Type B pancreatic cell (in vitro differentiated cells): ENCODE measurements at regions not wholly inside any gene's neighbourhood (a gene's known extent, or its start where the extent isn't known, plus 50 kb on each side); places are given as distances from the start of the nearest gene placed in this dataset.

Experiments used
- DNase-seq: peaks from one replicate; pipeline ENCODE4 v3.0.0; 2021; ENCODE audit warnings: mixed read lengths; ENCODE audit not compliant: unreplicated experiment; ENCODE audit errors: extremely low spot score
- H3K27ac Mint-ChIP-seq: 2 replicates; pipeline ENCODE4 v1.8.0; 2021; ENCODE audit warnings: mild to moderate bottlenecking, mixed read lengths
- H3K27me3 Mint-ChIP-seq: 2 replicates; pipeline ENCODE4 v1.8.0; 2021; ENCODE audit warnings: mixed read lengths
- H3K36me3 Mint-ChIP-seq: 2 replicates; pipeline ENCODE4 v1.8.0; 2021; ENCODE audit warnings: mixed read lengths
- H3K4me1 Mint-ChIP-seq: one replicate; pipeline ENCODE4 v1.8.0; 2021; ENCODE audit warnings: mixed read lengths; ENCODE audit not compliant: unreplicated experiment
- H3K4me3 Mint-ChIP-seq: 2 replicates; pipeline ENCODE4 v1.8.0; 2021; ENCODE audit warnings: mild to moderate bottlenecking, mixed read lengths
- H3K9me3 Mint-ChIP-seq: 2 replicates; pipeline ENCODE4 v1.8.0; 2021; ENCODE audit warnings: mixed read lengths
- TF ChIP-seq, protein P1 (sequence below): fragments of 200-600 bp; sonication (generic); conservative IDR thresholded peaks from 2 replicates; pipeline ENCODE4 v1.5.0; 2021; ENCODE audit warnings: antibody characterized with exemption, mild to moderate bottlenecking

DNA sequence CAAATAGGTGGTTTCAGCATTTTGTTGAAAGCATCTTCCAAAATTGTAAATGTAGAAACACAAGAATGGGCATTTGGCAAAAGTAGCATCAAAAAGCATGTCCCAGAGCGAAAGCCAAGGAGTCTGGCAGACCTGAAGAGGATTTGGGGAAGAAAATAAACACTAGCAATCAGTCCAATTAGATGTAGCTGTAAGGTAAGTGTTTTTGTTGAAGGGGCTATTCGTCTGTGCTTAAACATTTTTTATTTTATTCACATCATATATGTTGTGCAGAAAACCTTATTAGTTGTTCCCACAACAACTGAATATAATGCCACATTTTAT, 954.1 kb upstream of the COX7C start:
- Mint-ChIP-seq H3K9me3 (no peaks in the 10 kb centered on the region), H3K27ac (no peak overlapping the region), H3K4me3 (no peak overlapping the region), H3K36me3 (no peaks in the 10 kb centered on the region), H3K27me3 (no peaks in the 10 kb centered on the region), H3K4me1 (no peaks in the 10 kb centered on the region)
- no peak for DNase-seq
- TF ChIP-seq, protein P1, sequence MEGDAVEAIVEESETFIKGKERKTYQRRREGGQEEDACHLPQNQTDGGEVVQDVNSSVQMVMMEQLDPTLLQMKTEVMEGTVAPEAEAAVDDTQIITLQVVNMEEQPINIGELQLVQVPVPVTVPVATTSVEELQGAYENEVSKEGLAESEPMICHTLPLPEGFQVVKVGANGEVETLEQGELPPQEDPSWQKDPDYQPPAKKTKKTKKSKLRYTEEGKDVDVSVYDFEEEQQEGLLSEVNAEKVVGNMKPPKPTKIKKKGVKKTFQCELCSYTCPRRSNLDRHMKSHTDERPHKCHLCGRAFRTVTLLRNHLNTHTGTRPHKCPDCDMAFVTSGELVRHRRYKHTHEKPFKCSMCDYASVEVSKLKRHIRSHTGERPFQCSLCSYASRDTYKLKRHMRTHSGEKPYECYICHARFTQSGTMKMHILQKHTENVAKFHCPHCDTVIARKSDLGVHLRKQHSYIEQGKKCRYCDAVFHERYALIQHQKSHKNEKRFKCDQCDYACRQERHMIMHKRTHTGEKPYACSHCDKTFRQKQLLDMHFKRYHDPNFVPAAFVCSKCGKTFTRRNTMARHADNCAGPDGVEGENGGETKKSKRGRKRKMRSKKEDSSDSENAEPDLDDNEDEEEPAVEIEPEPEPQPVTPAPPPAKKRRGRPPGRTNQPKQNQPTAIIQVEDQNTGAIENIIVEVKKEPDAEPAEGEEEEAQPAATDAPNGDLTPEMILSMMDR = no peak

DNA sequence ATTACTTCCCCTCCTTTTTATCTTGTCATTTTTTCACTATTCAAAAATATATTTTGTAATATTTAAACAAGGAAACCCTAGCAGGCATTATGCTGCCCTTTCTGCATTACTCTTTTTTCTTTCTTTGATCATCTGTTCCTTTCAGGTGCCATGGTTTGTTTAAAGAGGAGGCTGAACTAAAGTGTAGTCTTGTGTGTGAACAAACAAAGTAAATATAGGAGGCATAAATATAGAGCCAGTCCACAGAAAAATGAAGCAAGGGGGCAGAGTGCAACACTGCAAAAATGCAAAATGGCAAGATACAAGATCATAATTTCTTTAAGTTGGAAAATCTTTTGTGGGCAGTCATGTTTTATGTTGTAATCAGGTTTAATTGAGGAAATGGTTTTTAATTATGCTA, 947.3 kb upstream of the COX7C start:
- H3K27ac Mint-ChIP-seq = no peak overlapping the region
- H3K4me1 Mint-ChIP-seq = no peaks in the 10 kb centered on the region
- no peaks in the 10 kb centered on the region for H3K9me3 Mint-ChIP-seq
- TF ChIP-seq, protein P1 = no peak
- no peaks in the 10 kb centered on the region for H3K27me3 Mint-ChIP-seq
- no peaks in the 10 kb centered on the region for H3K36me3 Mint-ChIP-seq
- no peak overlapping the region for H3K4me3 Mint-ChIP-seq
- DNase-seq = no peak

DNA sequence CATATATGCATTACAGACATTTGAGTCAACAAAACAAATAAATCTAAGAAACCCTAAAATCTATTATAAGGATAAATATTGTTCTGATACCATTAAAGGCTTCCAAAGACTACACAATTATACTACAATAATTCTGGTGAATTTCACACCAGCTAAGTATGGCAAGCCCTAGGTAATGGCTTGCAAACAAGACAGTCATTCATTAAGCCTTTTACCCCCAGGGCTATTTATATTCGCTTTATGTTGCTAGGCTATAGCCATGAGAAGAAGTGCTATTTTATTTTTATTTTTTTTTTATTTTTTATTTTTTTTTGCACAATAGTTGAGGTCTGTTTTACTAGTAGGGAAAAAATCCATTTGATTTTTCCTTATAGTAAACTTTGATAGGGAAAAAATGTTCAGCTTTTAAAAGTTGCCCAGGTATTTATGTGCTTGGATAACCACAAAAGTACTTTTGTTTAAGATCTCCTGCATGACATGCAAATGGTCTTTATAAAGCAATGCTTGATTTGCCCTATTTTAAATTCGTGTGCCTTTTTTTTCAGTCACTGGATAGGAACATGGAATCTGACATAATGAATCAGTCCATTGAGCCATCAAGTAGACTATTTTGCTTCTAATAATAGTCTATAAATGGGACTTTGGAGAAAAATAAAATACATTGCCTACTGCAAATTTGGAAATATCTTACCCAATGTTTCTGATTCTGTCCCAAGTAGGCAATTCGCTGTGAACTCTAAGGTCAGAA, 946.3 kb upstream of the COX7C start:
- Mint-ChIP-seq H3K27ac (no peak overlapping the region), H3K9me3 (no peaks in the 10 kb centered on the region)
- TF ChIP-seq, protein P1 = no peak

DNA sequence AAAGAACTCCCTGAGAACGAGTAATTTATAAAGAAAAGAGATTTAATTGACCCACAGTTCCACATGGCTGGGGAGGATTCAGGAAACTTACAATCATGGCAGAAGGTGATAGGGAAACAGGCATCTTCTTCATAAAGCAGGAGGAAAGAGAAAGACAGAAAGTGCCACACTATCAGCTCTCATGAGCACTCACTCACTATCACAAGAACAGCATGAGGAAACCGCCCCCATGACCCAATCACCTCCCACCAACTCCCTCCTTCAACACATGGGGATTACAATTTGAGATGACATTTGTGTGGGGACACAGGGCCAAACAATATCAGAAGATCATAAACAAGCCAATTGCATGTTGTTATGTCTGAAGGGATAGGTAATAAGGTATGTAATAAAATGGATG, 935.9 kb upstream of the COX7C start:
- Mint-ChIP-seq H3K4me1 (no peaks in the 10 kb centered on the region), H3K4me3 (no peak overlapping the region), H3K36me3 (no peaks in the 10 kb centered on the region), H3K9me3 (no peaks in the 10 kb centered on the region), H3K27me3 (no peaks in the 10 kb centered on the region), H3K27ac (no peak overlapping the region)
- DNase-seq = no peak
- TF ChIP-seq, protein P1 = no peak

More for the DNA sequence above, 946.3 kb upstream of the COX7C start:
- no peaks in the 10 kb centered on the region for H3K4me1 Mint-ChIP-seq
- no peak overlapping the region for H3K4me3 Mint-ChIP-seq
- no peak for DNase-seq
- no peaks in the 10 kb centered on the region for H3K27me3 Mint-ChIP-seq
- no peaks in the 10 kb centered on the region for H3K36me3 Mint-ChIP-seq

DNA sequence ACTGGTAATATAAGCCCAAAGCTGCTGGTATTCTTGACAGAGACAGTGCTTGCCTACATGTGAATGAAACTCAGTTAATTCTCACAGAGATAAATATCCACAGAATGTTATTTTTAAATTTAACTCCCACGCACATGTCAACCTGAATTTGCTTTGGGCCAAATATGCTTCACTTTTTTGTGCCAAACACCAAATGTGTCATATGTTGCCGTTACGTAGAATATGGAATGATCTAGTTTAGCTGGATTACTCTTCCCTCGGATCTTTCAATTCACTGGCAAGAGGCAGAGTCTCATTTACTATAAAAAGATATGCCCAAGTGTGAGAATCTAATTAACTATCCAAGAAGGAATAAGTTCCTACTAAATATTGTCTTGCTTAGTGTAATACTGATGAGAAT, 933.4 kb upstream of the COX7C start:
- Mint-ChIP-seq H3K36me3 (no peaks in the 10 kb centered on the region), H3K27me3 (no peaks in the 10 kb centered on the region), H3K4me3 (no peak overlapping the region), H3K27ac (no peak overlapping the region), H3K4me1 (no peaks in the 10 kb centered on the region), H3K9me3 (no peaks in the 10 kb centered on the region)
- DNase-seq = no peak
- TF ChIP-seq, protein P1 = no peak

DNA sequence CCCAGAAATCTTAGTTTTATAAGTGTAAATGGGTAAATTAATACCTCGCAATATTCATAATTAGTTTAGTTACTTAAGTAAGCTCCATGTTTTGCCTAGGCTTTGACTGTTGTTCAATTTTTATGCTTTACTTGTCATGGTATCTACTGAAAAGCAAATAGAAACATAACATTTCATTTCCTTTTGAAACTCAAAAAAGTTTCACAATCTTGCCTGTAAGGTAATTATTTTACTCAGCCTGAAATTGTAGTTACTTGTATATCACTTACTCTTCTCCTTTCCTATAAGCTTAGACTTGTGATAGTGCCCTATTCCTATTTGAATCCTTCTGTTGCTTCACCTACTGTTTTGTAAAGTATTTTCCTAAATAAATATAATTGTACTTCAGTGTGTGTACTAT, 914.4 kb upstream of the COX7C start:
- no peak for DNase-seq
- Mint-ChIP-seq H3K4me1 (no peaks in the 10 kb centered on the region), H3K9me3 (no peaks in the 10 kb centered on the region), H3K36me3 (no peaks in the 10 kb centered on the region), H3K27me3 (no peaks in the 10 kb centered on the region), H3K27ac (no peak overlapping the region), H3K4me3 (no peak overlapping the region)
- TF ChIP-seq, protein P1 = no peak
